HG03460 (cell line): ENCODE measurements at regions not wholly inside any gene's neighbourhood (a gene's known extent, or its start where the extent isn't known, plus 50 kb on each side); places are given as distances from the start of the nearest gene placed in this dataset.

Experiments used
- ATAC-seq: cut with Tn5 transposase; IDR thresholded peaks from one replicate; pipeline ENCODE4 v1.9.1; 2021; ENCODE audit not compliant: unreplicated experiment

GRCh38 chr1:118739501-118739900 is 248.6 kb downstream of the TBX15 start:
- ATAC-seq, result no peak

- ATAC-seq, result no peak
Observed at GRCh38 chr1:118736322-118736721, 251.8 kb downstream of the TBX15 start.

GRCh38 chr1:118717893-118718292 is 270.2 kb downstream of the TBX15 start:
- no peak for ATAC-seq

- no peak for ATAC-seq
Observed at GRCh38 chr1:118716775-118717174, 271.4 kb downstream of the TBX15 start.

- ATAC-seq, result no peak
Observed at GRCh38 chr1:118711356-118711755, 276.8 kb downstream of the TBX15 start.

DNA sequence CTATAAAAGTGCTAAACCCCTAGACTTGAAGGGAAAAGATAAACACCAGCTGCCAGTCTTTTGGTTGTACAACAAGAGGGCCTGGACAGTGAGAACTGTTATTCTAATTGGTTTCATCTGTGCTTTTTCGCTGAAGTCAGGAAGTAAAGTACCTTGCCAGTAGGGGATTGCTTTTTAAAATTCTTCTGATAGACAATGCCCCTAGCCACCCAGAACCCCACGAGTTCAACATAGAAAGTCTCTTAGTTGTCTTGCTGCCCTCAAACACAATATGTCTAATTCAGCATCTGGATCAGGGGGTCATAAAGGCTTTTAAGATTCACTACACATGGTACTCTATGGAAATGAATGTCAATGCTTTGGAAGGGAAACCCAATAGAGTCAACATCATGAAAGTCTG is 289.2 kb downstream of the TBX15 start:
- ATAC-seq, result no peak

DNA sequence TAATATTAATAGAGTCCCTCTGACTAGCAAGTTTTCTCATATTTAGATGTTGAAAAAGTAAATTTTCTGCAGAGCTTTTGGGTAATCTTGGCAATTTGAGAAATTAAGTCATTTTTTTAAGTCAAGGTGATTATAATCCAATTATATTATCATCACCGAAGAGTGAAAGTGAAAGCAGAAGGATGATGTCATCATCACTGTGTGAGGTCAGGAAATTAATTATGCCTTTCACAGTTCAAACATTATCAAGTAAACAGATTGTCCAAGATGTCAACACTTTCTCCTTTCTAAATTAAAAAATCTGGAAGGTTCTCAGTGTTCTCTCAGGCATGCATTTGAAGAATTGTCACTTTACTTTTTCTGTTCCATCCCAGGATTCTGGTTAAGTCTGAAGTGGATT is 296.0 kb downstream of the TBX15 start:
- no peak for ATAC-seq

- no peak for ATAC-seq
Observed at GRCh38 chr1:118688891-118689290, 299.3 kb downstream of the TBX15 start.

DNA sequence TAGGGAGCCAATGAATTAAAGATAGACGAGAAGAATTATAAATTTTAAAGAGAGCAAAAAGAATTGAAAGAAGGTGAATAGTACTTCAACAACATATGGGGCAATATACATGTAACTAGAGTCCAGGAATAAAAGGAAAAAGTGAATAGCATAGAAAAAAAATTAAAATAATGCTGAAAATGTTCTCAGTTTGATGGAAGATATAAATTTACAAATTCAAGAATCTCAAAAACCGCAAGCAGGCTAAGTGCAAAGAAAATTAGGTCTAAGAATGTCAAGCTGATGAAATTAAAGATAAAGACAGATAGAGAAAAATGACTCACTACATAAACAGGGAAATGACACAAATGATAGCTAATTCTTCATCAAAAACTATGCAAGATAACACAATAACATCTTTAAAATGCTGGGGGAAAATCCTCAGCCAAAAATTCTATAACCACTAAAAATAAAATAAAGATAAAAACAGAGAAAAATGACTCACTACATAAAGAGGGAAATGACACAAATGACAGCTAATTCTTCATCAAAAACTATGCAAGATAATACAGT is 326.3 kb downstream of the TBX15 start:
- ATAC-seq, result no peak

- no peak for ATAC-seq
Observed at GRCh38 chr1:118660769-118661168, 327.4 kb downstream of the TBX15 start.

DNA sequence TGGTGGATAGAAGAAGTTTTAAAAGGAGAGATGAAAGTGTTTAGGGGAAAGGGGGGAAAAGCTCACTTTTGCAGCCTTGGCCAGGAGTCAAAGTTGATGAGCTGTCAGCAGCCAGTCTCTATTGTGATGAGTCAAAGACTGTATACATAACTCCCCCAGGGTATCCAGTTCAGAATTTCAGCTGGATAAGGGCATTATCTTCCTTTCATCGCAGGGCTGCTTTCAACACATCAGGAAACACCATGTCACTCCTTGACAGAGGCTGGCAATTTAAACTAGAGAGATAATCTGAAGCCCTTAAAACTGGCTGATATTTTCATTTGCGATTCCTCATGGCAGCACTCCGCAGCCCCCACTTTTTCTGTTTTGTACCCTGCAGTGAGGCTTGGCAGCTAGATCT is 328.5 kb downstream of the TBX15 start:
- no peak for ATAC-seq

GRCh38 chr1:118650107-118650807 is 337.9 kb downstream of the TBX15 start:
- no peak for ATAC-seq

GRCh38 chr1:118649369-118650106 is 338.6 kb downstream of the TBX15 start:
- ATAC-seq, result no peak

- no peak for ATAC-seq
Observed at GRCh38 chr1:118636004-118636403, 352.1 kb downstream of the TBX15 start.

GRCh38 chr1:118627435-118627834 is 360.7 kb downstream of the TBX15 start:
- no peak for ATAC-seq

DNA sequence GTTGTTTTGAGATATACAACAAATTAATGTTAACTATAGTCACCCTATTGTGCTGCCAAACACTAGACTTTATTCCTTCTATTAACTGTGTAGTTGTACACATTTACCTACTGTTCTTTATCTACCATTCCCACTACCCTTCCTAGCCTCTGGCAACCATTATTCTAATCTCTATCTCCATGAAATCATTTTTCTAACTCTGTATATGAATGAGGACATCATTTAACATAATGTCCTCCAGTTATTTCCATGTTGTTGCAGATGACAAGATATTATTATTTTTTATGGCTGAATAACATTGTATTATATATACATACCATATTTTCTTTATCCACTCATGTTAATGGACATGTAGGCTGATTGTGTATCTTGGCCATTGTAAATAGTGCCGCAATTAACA is 366.3 kb downstream of the TBX15 start:
- no peak for ATAC-seq

- ATAC-seq, result no peak
Observed at GRCh38 chr1:118618618-118619340, 369.4 kb downstream of the TBX15 start.

DNA sequence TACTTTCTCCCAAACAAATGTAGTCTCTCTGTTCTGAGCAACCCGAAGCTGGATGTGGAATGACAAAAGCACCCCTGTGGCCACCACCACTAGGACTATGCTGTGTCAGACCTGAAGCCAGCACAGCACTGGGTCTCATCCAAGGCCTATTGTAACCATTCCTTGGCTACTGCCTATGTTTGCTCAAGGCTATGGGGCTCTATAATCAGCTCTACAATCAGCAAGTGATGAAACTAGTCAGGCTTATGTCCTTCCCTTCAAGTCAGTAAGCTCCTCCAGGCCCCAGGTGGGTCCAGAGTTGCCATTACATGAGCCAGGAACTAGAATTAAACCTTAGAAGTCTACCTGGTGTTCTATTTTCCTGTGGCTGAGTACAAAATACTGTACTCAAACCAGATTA is 370.2 kb downstream of the TBX15 start:
- ATAC-seq, result no peak

DNA sequence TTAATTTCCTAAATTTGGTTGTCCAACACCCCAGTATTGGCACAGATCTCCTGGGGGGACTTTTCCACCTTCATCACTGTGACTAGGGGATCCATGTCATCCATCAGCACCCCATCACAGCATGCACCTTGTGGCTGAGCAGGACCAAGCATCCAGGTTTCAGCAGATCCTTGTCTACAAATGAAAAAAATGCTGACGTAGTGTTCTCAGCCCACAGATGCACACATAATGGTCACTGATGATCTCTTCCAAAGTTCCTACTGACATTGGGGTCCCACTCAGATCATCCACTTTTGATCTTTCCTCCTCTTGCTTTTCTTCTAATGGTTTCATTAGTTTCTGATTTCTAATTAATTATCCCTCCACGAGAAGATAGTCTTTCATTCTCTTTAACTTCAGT is 373.1 kb downstream of the TBX15 start:
- no peak for ATAC-seq

DNA sequence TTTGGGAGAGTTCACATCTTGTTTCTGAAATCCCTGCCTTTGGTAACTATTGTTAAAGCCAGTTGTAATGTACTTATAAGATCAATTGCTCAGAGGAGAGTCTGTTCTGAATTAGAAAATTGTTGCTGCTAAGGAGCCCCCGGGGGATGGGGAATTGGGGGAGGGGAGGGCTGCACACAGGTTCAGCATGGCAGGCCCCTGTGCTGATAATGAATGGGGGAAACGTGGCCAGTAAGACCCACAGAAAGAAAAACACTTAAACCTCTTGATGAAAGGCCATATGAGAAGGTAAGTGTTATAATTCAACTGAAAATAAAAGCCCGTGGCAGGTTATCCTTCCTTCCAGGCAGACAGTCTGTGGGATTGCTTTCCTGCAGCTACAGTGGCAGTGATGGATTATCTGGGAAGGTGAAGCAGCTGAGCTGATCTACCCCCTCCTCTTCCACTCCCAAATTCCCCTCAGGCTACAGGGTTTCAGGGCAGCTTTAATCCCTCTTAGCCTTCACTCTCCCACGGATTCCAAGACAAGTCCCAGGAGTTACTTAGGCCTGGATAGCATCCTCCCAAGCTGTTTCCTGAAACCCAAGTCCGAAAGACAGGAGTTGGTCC is 398.8 kb downstream of the TBX15 start:
- no peak for ATAC-seq

- ATAC-seq, result no peak
Observed at GRCh38 chr1:118588566-118588965, 399.6 kb downstream of the TBX15 start.
